MM.1S (cell line): ENCODE measurements at regions not wholly inside any gene's neighbourhood (a gene's known extent, or its start where the extent isn't known, plus 50 kb on each side); places are given as distances from the start of the nearest gene placed in this dataset.

Source experiments
- EZH2 ChIP-seq: fragments of 300-600 bp; sonication (generic); optimal IDR thresholded peaks from 2 replicates; pipeline ENCODE3; 2017; ENCODE audit warnings: low read depth, mild to moderate bottlenecking, antibody characterized with exemption, low read length, mixed read lengths
- EZH2phosphoT487 ChIP-seq: fragments of 300-600 bp; sonication (generic); IDR thresholded peaks from 2 replicates; pipeline ENCODE4 v1.6.1; 2018; ENCODE audit warnings: antibody characterized with exemption, low read length
- TF ChIP-seq, protein P1 (sequence below): fragments of 300-600 bp; sonication (generic); IDR thresholded peaks from 2 replicates; pipeline ENCODE4 v1.5.1; 2016; ENCODE audit warnings: antibody characterized with exemption, low read length, mixed read lengths

DNA sequence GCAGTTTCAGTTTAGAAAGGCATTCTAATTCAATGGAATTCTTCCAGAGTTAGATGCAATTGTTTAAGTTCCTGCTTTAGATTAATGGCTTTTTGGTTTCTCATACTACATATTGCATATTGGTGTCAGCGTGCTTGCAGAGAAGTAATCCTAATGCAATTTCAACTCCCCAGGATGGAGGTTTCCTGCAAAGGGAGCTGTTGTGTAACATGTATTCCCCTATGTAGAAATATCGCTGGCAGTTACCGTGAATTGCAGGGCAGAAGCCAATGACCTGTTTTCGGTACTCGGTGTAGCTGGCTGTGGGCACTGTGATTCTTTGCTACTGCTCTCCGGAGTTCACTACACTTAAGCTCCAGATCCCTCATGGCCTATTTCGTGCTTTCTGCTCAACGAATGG, 256.1 kb upstream of the PTBP2 start:
- TF ChIP-seq, protein P1, sequence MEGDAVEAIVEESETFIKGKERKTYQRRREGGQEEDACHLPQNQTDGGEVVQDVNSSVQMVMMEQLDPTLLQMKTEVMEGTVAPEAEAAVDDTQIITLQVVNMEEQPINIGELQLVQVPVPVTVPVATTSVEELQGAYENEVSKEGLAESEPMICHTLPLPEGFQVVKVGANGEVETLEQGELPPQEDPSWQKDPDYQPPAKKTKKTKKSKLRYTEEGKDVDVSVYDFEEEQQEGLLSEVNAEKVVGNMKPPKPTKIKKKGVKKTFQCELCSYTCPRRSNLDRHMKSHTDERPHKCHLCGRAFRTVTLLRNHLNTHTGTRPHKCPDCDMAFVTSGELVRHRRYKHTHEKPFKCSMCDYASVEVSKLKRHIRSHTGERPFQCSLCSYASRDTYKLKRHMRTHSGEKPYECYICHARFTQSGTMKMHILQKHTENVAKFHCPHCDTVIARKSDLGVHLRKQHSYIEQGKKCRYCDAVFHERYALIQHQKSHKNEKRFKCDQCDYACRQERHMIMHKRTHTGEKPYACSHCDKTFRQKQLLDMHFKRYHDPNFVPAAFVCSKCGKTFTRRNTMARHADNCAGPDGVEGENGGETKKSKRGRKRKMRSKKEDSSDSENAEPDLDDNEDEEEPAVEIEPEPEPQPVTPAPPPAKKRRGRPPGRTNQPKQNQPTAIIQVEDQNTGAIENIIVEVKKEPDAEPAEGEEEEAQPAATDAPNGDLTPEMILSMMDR: no peak
- no peak for TF ChIP-seq EZH2phosphoT487
- TF ChIP-seq EZH2: no peak
